ENCODE measurements at regions not wholly inside any gene's neighbourhood (a gene's known extent, or its start where the extent isn't known, plus 50 kb on each side); places are given as distances from the start of the nearest gene placed in this dataset.

DNA sequence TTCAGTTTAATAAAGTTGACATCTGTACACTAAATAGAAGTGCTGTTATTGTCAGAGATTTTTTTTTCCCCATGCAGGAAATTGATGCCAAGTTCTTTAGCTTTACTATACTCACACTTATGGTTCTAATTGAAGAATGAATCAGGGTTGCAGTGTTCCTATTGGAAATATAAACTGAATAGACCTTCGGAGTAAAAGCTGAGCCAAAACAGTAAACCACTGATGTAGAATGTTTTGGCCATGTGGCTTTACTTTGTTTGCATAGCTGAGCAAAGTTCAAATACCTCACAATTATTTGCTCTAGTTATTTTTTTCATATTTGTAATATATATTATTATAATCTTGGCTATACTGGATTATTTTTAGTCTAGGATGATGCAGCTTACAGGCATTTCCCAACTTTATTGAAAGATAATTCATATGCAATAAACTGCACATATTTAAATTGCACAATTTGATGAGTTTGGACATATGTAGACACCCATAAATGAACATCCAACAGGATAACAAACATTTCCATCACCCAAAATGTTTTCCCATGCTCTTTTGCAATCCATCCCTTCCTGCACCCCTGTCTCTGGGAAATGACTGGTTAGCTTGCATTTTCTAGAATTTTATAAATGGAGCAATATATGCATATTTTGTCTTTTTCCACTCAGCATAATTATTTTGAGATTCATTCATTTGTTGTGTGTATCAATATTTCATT is 105.8 kb upstream of the NOX3 start:
- Histone ChIP-seq H3K27ac (ENCODE audit: poor library complexity, severe bottlenecking) (no peak overlapping the region), H3K9me3 (ENCODE audit: severe bottlenecking) (no peaks in the 10 kb centered on the region)

DNA sequence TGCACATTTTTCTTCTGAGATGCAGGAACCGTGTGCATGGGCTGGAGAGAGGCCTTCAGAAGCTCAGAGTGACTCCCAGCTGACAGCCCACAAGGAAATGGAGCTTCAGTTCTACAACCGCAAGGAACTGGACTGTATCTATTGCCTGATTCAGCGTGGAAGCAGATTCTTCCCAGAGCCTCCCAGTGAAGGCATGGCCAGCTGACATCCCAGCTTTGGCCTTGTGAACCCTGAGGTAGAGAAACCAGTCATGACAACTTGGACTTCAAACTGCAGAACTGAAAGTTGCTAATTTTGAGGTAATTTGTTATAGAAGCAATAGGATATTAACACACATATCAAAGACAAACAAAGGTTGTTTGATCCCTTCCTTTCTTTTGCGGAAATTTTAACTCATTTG is 94.3 kb upstream of the NOX3 start:
- TF ChIP-seq, protein P1, sequence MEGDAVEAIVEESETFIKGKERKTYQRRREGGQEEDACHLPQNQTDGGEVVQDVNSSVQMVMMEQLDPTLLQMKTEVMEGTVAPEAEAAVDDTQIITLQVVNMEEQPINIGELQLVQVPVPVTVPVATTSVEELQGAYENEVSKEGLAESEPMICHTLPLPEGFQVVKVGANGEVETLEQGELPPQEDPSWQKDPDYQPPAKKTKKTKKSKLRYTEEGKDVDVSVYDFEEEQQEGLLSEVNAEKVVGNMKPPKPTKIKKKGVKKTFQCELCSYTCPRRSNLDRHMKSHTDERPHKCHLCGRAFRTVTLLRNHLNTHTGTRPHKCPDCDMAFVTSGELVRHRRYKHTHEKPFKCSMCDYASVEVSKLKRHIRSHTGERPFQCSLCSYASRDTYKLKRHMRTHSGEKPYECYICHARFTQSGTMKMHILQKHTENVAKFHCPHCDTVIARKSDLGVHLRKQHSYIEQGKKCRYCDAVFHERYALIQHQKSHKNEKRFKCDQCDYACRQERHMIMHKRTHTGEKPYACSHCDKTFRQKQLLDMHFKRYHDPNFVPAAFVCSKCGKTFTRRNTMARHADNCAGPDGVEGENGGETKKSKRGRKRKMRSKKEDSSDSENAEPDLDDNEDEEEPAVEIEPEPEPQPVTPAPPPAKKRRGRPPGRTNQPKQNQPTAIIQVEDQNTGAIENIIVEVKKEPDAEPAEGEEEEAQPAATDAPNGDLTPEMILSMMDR (IDR thresholded peaks at IDR 0.05; ENCODE audit: poor library complexity, severe bottlenecking) = no peak
- Histone ChIP-seq H3K9me3 (ENCODE audit: severe bottlenecking) (no peaks in the 10 kb centered on the region), H3K36me3 (ENCODE audit: low read depth) (no peaks in the 10 kb centered on the region), H3K27me3 (ENCODE audit: insufficient read depth, poor library complexity, severe bottlenecking) (no peaks in the 10 kb centered on the region), H3K4me1 (ENCODE audit: insufficient read depth, poor library complexity, severe bottlenecking) (no peaks in the 10 kb centered on the region), H3K4me3 (ENCODE audit: severe bottlenecking) (no peak overlapping the region), H3K27ac (ENCODE audit: poor library complexity, severe bottlenecking) (no peak overlapping the region)
- no peak for DNase-seq (ENCODE audit: low spot score)
- ATAC-seq (ENCODE audit: low read depth) = no peak

More for the DNA sequence above, 105.8 kb upstream of the NOX3 start:
- ATAC-seq (ENCODE audit: low read depth) (no peak), DNase-seq (ENCODE audit: low spot score) (no peak)
- Histone ChIP-seq H3K4me1 (ENCODE audit: insufficient read depth, poor library complexity, severe bottlenecking) (no peaks in the 10 kb centered on the region), H3K4me3 (ENCODE audit: severe bottlenecking) (no peak overlapping the region), H3K36me3 (ENCODE audit: low read depth) (no peaks in the 10 kb centered on the region), H3K27me3 (ENCODE audit: insufficient read depth, poor library complexity, severe bottlenecking) (peaks cover 6% of the 10 kb centered on the region)
- TF ChIP-seq, protein P1 (IDR thresholded peaks at IDR 0.05; ENCODE audit: poor library complexity, severe bottlenecking) = no peak

DNA sequence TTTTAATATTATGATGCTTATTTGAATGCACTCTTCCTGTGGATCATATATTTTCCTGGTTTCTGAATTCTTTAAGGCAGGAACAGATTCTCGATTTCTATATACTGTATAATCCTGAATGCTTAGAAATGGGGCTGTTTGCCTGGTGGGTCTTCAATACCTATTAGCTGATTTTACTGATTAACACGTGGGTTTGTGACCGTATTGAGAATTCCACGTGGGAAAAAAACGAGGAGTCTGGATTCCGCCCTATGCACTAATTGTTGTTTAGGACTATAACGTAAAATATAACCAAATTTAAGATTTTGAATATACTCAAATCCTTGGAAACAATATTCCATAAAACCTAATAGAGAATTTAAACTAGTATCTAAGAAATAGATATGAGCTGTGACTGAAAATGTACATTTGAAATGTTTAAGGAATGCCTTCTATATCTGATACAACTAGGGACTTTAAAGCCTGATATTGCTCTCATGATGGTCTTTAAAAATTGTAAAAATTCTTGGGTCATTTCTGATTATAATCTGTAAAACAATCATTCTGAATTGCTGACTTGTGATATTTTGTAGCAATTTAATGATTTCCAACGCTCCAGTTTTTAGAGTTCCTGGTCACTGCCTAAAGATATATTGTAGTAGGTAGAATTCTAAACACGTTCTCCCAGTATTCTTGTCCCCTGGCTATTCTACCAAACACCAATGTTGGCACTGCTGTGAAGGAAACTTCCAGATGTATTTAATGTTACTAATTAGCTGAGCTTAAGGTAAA is 93.6 kb upstream of the NOX3 start:
- Histone ChIP-seq H3K4me1 (ENCODE audit: insufficient read depth, poor library complexity, severe bottlenecking) (no peaks in the 10 kb centered on the region), H3K36me3 (ENCODE audit: low read depth) (no peaks in the 10 kb centered on the region), H3K27ac (ENCODE audit: poor library complexity, severe bottlenecking) (no peak overlapping the region), H3K27me3 (ENCODE audit: insufficient read depth, poor library complexity, severe bottlenecking) (no peaks in the 10 kb centered on the region), H3K4me3 (ENCODE audit: severe bottlenecking) (no peak overlapping the region), H3K9me3 (ENCODE audit: severe bottlenecking) (no peaks in the 10 kb centered on the region)
- TF ChIP-seq, protein P1 (IDR thresholded peaks at IDR 0.05; ENCODE audit: poor library complexity, severe bottlenecking) = no peak
- no peak for DNase-seq (ENCODE audit: low spot score)
- ATAC-seq (ENCODE audit: low read depth) = no peak

DNA sequence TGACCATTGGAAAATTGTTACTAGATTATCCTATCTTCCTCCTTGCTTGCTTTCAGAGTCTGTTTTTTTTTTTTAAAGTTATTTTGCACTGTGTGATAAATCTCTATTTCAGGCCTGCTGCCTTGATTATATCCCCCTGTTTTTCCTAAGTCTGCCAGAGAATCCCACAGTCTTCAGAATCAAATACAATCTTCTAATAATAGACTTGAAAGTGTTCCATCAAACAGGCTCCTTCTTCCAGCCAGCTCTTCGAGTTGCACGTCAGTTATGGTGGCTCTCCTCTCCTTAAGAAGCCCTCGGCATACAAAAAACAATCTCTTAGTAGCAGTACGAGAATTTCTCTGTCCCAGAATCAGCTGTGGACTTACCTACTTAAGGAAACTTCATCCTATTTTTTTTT is 92.9 kb upstream of the NOX3 start:
- TF ChIP-seq, protein P1 (IDR thresholded peaks at IDR 0.05; ENCODE audit: poor library complexity, severe bottlenecking) = no peak
- no peak for DNase-seq (ENCODE audit: low spot score)
- H3K9me3 ChIP-seq (ENCODE audit: severe bottlenecking) = no peaks in the 10 kb centered on the region
- no peak for ATAC-seq (ENCODE audit: low read depth)
- H3K4me3 ChIP-seq (ENCODE audit: severe bottlenecking) = no peak overlapping the region
- no peaks in the 10 kb centered on the region for H3K4me1 ChIP-seq (ENCODE audit: insufficient read depth, poor library complexity, severe bottlenecking)
- H3K27ac ChIP-seq (ENCODE audit: poor library complexity, severe bottlenecking) = no peak overlapping the region
- no peaks in the 10 kb centered on the region for H3K36me3 ChIP-seq (ENCODE audit: low read depth)
- no peaks in the 10 kb centered on the region for H3K27me3 ChIP-seq (ENCODE audit: insufficient read depth, poor library complexity, severe bottlenecking)

DNA sequence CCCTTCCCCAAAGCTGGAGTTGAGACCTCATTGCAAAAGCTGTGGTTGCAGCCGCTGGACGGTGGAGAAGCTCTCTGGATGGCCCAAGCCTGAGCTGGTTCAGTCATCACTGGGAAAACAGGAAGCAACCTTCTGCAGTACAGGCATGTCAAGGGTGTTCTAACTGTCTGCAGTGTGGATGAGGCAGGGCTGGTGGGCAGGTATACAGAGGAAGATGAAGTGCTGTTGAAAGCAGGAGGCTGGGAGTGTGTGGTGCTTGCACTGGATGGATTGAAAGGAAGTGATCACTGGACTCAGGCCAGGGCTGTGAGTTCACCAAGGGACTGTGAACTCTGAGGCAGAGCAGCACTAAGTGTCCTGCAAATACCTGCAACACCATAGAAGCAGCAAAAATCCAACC is 89.0 kb upstream of the NOX3 start:
- Histone ChIP-seq H3K27me3 (ENCODE audit: insufficient read depth, poor library complexity, severe bottlenecking) (no peaks in the 10 kb centered on the region), H3K4me3 (ENCODE audit: severe bottlenecking) (no peak overlapping the region), H3K36me3 (ENCODE audit: low read depth) (no peaks in the 10 kb centered on the region), H3K27ac (ENCODE audit: poor library complexity, severe bottlenecking) (no peak overlapping the region), H3K9me3 (ENCODE audit: severe bottlenecking) (no peaks in the 10 kb centered on the region), H3K4me1 (ENCODE audit: insufficient read depth, poor library complexity, severe bottlenecking) (no peaks in the 10 kb centered on the region)
- DNase-seq (ENCODE audit: low spot score) = no peak
- ATAC-seq (ENCODE audit: low read depth) = no peak
- TF ChIP-seq, protein P1 (IDR thresholded peaks at IDR 0.05; ENCODE audit: poor library complexity, severe bottlenecking) = no peak

Measured in RWPE2 (cell line).